OCI-LY1 (cell line): ENCODE measurements at regions not wholly inside any gene's neighbourhood (a gene's known extent, or its start where the extent isn't known, plus 50 kb on each side); places are given as distances from the start of the nearest gene placed in this dataset.

ENCODE experiments used
- H2AFZ ChIP-seq: fragments of 200-600 bp; sonication (generic), shearing (Covaris generic); 2 replicates; pipeline ENCODE4 v1.6.0; 2014; ENCODE audit warnings: antibody characterized with exemption, mild to moderate bottlenecking, low read length
- H3F3A ChIP-seq: fragments of 200-600 bp; sonication (generic), shearing (Covaris generic); 2 replicates; pipeline ENCODE4 v1.6.0; 2014; ENCODE audit warnings: mild to moderate bottlenecking, antibody characterized with exemption, low read length, moderate library complexity; ENCODE audit not compliant: insufficient read depth
- H3K27ac ChIP-seq: fragments of 200-600 bp; sonication (generic); 2 replicates; pipeline ENCODE4 v1.5.1; 2014; ENCODE audit warnings: low read length, mixed run types, mild to moderate bottlenecking, low read depth; ENCODE audit not compliant: poor library complexity, severe bottlenecking
- H3K27me3 ChIP-seq: fragments of 200-600 bp; sonication (generic); 2 replicates; pipeline ENCODE4 v1.6.0; 2014; ENCODE audit warnings: antibody characterized with exemption, mild to moderate bottlenecking, low read length, moderate library complexity; ENCODE audit not compliant: insufficient read depth
- H3K36me3 ChIP-seq: fragments of 200-600 bp; sonication (generic); 2 replicates; pipeline ENCODE4 v1.6.1; 2014; ENCODE audit warnings: mild to moderate bottlenecking, antibody characterized with exemption, low read length, moderate library complexity, mixed read lengths; ENCODE audit not compliant: insufficient read depth
- H3K4me1 ChIP-seq: fragments of 200-600 bp; sonication (generic); 2 replicates; pipeline ENCODE4 v1.5.1; 2014; ENCODE audit warnings: mild to moderate bottlenecking, low read length, moderate library complexity; ENCODE audit not compliant: insufficient read depth, severe bottlenecking
- H3K4me2 ChIP-seq: fragments of 200-600 bp; sonication (generic), shearing (Covaris generic); 2 replicates; pipeline ENCODE4 v1.6.1; 2014; ENCODE audit warnings: low read length
- H3K4me3 ChIP-seq: fragments of 200-600 bp; sonication (generic); 2 replicates; pipeline ENCODE4 v1.5.1; 2014; ENCODE audit warnings: low read length, low read depth, mild to moderate bottlenecking, mixed read lengths; ENCODE audit not compliant: poor library complexity, severe bottlenecking
- H3K79me2 ChIP-seq: fragments of 200-600 bp; shearing (Covaris generic); 2 replicates; pipeline ENCODE4 v1.6.1; 2016; ENCODE audit warnings: mixed run types, low read length, mixed read lengths; ENCODE audit not compliant: insufficient read depth
- H3K9ac ChIP-seq: fragments of 200-600 bp; sonication (generic), shearing (Covaris generic); 2 replicates; pipeline ENCODE4 v1.6.1; 2014; ENCODE audit warnings: mild to moderate bottlenecking, low read length, mixed read lengths
- H3K9me2 ChIP-seq: fragments of 200-600 bp; sonication (generic), shearing (Covaris generic); 2 replicates; pipeline ENCODE4 v1.6.1; 2014; ENCODE audit warnings: low read depth, mild to moderate bottlenecking, low read length, mixed read lengths
- H3K9me3 ChIP-seq: fragments of 200-600 bp; shearing (Covaris generic); 2 replicates; pipeline ENCODE4 v1.6.1; 2014; ENCODE audit warnings: low read length, mixed read lengths
- H4K20me1 ChIP-seq: fragments of 200-600 bp; sonication (generic), shearing (Covaris generic); 2 replicates; pipeline ENCODE4 v1.6.0; 2016; ENCODE audit warnings: mild to moderate bottlenecking, low read length; ENCODE audit not compliant: insufficient read depth
- EZH2 ChIP-seq: fragments of 200-600 bp; sonication (generic), shearing (Covaris generic); IDR thresholded peaks from 2 replicates; pipeline ENCODE4 v1.8.0; 2017; ENCODE audit warnings: borderline replicate concordance, mixed run types, mild to moderate bottlenecking, antibody characterized with exemption, low read length, moderate library complexity, mixed read lengths
- TF ChIP-seq, protein P1 (sequence below): fragments of 200-600 bp; sonication (generic), shearing (Covaris generic); IDR thresholded peaks from 2 replicates; pipeline ENCODE4 v1.5.1; 2017; ENCODE audit warnings: mild to moderate bottlenecking, antibody characterized with exemption, low read length, moderate library complexity, mixed read lengths

DNA sequence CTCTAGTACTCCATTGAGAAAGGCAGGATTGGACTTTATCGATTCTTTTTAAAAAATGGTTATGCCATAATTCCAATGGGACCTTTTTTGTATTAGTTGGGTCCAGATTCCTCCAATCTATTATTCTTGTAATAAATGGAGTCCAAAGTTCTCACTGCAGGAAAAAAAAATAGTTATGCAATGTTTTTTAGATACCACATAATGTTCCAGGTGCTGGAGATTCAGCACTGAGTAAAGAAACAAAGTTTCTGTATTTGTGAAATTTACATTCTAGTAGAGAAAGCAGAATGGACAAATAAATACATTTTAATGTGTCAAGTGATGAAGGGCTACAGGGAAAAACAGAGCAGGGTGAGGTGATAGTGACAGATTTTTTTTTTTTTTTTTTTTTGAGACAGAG, 78.5 kb upstream of the MYCN start:
- Histone ChIP-seq H3K4me1 (no peaks in the 10 kb centered on the region), H3K4me3 (no peak overlapping the region), H3K36me3 (no peaks in the 10 kb centered on the region), H3K9me2 (no peaks in the 10 kb centered on the region), H3F3A (no peaks in the 10 kb centered on the region), H3K27me3 (no peaks in the 10 kb centered on the region), H3K79me2 (no peaks in the 10 kb centered on the region), H3K9ac (no peak overlapping the region), H3K9me3 (no peaks in the 10 kb centered on the region), H4K20me1 (no peaks in the 10 kb centered on the region), H2AFZ (no peak overlapping the region), H3K4me2 (no peak overlapping the region), H3K27ac (no peak overlapping the region)
- no peak for TF ChIP-seq EZH2
- TF ChIP-seq, protein P1, sequence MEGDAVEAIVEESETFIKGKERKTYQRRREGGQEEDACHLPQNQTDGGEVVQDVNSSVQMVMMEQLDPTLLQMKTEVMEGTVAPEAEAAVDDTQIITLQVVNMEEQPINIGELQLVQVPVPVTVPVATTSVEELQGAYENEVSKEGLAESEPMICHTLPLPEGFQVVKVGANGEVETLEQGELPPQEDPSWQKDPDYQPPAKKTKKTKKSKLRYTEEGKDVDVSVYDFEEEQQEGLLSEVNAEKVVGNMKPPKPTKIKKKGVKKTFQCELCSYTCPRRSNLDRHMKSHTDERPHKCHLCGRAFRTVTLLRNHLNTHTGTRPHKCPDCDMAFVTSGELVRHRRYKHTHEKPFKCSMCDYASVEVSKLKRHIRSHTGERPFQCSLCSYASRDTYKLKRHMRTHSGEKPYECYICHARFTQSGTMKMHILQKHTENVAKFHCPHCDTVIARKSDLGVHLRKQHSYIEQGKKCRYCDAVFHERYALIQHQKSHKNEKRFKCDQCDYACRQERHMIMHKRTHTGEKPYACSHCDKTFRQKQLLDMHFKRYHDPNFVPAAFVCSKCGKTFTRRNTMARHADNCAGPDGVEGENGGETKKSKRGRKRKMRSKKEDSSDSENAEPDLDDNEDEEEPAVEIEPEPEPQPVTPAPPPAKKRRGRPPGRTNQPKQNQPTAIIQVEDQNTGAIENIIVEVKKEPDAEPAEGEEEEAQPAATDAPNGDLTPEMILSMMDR, result no peak

DNA sequence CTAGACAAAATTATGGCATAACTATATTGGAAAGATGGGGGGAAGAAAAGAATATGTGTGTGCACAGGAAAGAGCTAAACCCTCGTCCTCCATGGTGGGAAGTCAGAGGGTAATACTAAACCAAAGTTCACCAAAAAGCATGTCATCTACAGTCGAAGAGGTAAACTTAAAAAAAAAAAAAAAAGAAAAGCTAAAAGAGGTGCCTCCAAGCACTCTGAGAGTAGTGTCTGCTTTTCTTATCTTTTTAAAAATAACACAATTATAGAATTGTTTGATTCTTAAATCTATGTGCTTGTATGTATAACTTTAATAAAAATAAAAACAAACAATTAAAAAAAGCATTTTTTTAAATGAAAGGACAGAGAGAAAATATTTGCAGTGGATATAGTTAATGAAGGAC, 77.3 kb upstream of the MYCN start:
- TF ChIP-seq EZH2, result no peak
- TF ChIP-seq, protein P1, result no peak
- Histone ChIP-seq H3F3A (no peaks in the 10 kb centered on the region), H3K9me2 (no peaks in the 10 kb centered on the region), H3K4me1 (no peaks in the 10 kb centered on the region), H3K9ac (no peak overlapping the region), H3K79me2 (no peaks in the 10 kb centered on the region), H3K4me2 (no peak overlapping the region), H3K27me3 (no peaks in the 10 kb centered on the region), H3K36me3 (no peaks in the 10 kb centered on the region), H4K20me1 (no peaks in the 10 kb centered on the region), H3K27ac (no peak overlapping the region), H3K4me3 (no peak overlapping the region), H2AFZ (no peak overlapping the region), H3K9me3 (no peaks in the 10 kb centered on the region)

DNA sequence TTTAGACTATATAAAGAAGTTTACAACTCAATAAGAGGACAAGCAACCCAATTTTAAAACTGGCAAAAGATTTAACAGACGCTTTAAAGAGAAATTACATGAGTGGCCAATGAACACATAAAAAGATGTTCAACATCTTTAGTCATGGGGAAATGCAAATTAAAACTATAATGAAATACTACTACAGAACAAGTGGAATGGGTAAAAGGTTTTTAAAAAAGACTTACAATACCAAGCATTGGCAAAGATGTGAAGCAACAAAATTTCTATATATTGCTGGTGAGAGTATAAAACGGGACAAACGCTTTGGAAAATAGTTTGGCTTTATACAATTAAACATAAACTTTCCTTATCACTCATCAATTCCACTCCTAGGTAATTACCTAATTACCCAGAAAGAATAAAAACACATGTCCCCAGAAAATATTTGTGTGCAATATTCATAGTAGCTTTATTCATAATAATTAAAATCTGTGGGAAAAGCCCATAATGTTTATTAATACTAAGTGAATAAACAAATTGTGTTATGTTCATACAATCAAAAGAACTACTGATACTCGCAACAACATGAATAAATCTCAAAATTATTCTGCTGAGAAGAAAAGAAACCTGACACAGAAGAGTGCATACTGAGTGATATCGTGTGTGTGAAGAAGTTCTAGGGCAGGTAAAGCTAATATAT, 76.7 kb upstream of the MYCN start:
- H3K79me2 ChIP-seq, result no peaks in the 10 kb centered on the region
- H3K27ac ChIP-seq, result no peak overlapping the region
- H3K4me3 ChIP-seq, result no peak overlapping the region
- H3K9ac ChIP-seq, result no peak overlapping the region
- H4K20me1 ChIP-seq, result no peaks in the 10 kb centered on the region
- H3K4me2 ChIP-seq, result no peak overlapping the region
- TF ChIP-seq EZH2, result no peak
- TF ChIP-seq, protein P1, result no peak
- H3K27me3 ChIP-seq, result no peaks in the 10 kb centered on the region
- no peaks in the 10 kb centered on the region for H3K36me3 ChIP-seq
- no peaks in the 10 kb centered on the region for H3F3A ChIP-seq
- no peaks in the 10 kb centered on the region for H3K9me2 ChIP-seq
- H3K4me1 ChIP-seq, result no peaks in the 10 kb centered on the region
- no peaks in the 10 kb centered on the region for H3K9me3 ChIP-seq
- H2AFZ ChIP-seq, result no peak overlapping the region
